ENCODE measurements at regions not wholly inside any gene's neighbourhood (a gene's known extent, or its start where the extent isn't known, plus 50 kb on each side); places are given as distances from the start of the nearest gene placed in this dataset.
"Not testable (repeated sequence)": the region's sequence is repeated elsewhere in the genome, so short reads cannot be mapped to it uniquely, and the experiment has no call there.

GRCh38 chr15:60179786-60180391, 175.8 kb downstream of the FOXB1 start:
- CTCF ChIA-PET = interaction anchor here (0.7 to 5.6 kb wide), 24 partner anchors 8 to 647 kb away, joined by 3 to 56 read pairs (median 4); no protein-coding TSS in a partner anchor
- POLR2A ChIA-PET = no interaction called here
- peak; percentile 21 for DNase-seq (ENCODE audit: extremely low spot score)
- TF ChIP-seq CTCF (IDR thresholded peaks at IDR 0.05; ENCODE audit: control extremely low read depth, extremely low read depth, low read depth, missing control alignments) = peak; percentile 79

GRCh38 chr15:60181957-60182356, 177.8 kb downstream of the FOXB1 start:
- DNase-seq (ENCODE audit: extremely low spot score); POLR2A ChIA-PET: not testable (repeated sequence)
- CTCF ChIA-PET = interaction anchor here (1.0 to 5.6 kb wide), 3 partner anchors 185 to 457 kb away, joined by 5 to 56 read pairs (median 14); no protein-coding TSS in a partner anchor

GRCh38 chr15:60183366-60183765, 179.3 kb downstream of the FOXB1 start:
- no peak for DNase-seq (ENCODE audit: extremely low spot score)
- no peak for TF ChIP-seq CTCF (IDR thresholded peaks at IDR 0.05; ENCODE audit: control extremely low read depth, extremely low read depth, low read depth, missing control alignments)
- ChIA-PET POLR2A (no interaction called here), CTCF (interaction anchor here (5.6 kb wide), 1 partner anchor 267 kb away, joined by 56 read pairs; no protein-coding TSS in a partner anchor)

GRCh38 chr15:60184579-60184978, 180.5 kb downstream of the FOXB1 start:
- POLR2A ChIA-PET = no interaction called here
- TF ChIP-seq CTCF (IDR thresholded peaks at IDR 0.05; ENCODE audit: control extremely low read depth, extremely low read depth, low read depth, missing control alignments) = no peak
- no peak for DNase-seq (ENCODE audit: extremely low spot score)
- CTCF ChIA-PET = interaction anchor here (1.0 kb wide), 1 partner anchor 493 kb away, joined by 3 read pairs; no protein-coding TSS in a partner anchor

GRCh38 chr15:60191016-60191415, 186.9 kb downstream of the FOXB1 start:
- no peak for TF ChIP-seq CTCF (IDR thresholded peaks at IDR 0.05; ENCODE audit: control extremely low read depth, extremely low read depth, low read depth, missing control alignments)
- ChIA-PET CTCF (no interaction called here), POLR2A (no interaction called here)
- no peak for DNase-seq (ENCODE audit: extremely low spot score)

GRCh38 chr15:60191821-60192220, 187.7 kb downstream of the FOXB1 start:
- ChIA-PET POLR2A (no interaction called here), CTCF (no interaction called here)
- no peak for TF ChIP-seq CTCF (IDR thresholded peaks at IDR 0.05; ENCODE audit: control extremely low read depth, extremely low read depth, low read depth, missing control alignments)
- no peak for DNase-seq (ENCODE audit: extremely low spot score)

- POLR2A ChIA-PET = no interaction called here
- CTCF ChIA-PET = interaction anchor here (1.0 to 2.4 kb wide), 4 partner anchors 9 to 26 kb away, joined by 3 to 4 read pairs (median 3); no protein-coding TSS in a partner anchor
- TF ChIP-seq CTCF (IDR thresholded peaks at IDR 0.05; ENCODE audit: control extremely low read depth, extremely low read depth, low read depth, missing control alignments) = no peak
- DNase-seq (ENCODE audit: extremely low spot score) = no peak
Observed at GRCh38 chr15:60195611-60196010, 191.5 kb downstream of the FOXB1 start.
